ENCODE measurements at regions not wholly inside any gene's neighbourhood (a gene's known extent, or its start where the extent isn't known, plus 50 kb on each side); places are given as distances from the start of the nearest gene placed in this dataset.
"Not testable (repeated sequence)": the region's sequence is repeated elsewhere in the genome, so short reads cannot be mapped to it uniquely, and the experiment has no call there.

DNA sequence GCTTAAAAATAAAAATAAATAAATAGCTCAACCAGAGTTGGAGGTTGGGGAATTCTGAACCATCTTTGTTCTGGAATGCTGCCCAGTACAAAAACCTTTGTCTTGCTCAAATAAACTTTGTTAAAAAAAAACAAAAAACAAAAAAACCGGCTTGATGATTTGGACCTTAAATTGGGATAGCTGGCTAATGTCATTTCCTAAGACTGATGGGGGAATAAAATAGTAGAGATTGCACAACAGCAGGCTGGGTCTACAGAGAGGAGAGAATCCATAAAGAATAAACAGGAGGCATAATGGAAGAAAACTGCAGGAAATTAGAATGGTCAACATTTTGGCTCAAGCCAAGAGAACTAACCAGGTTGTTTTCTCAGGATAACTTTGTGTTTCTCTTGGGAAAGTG is 370.9 kb downstream of the AEBP2 start:
- DNase-seq (ENCODE audit: low read depth, low spot score): no peak
- no peak overlapping the region for H3K4me3 ChIP-seq (ENCODE audit: low read depth, low read length)
- ChIA-PET POLR2A (no interaction called here), CTCF (no interaction called here)
- TF ChIP-seq, protein P1, sequence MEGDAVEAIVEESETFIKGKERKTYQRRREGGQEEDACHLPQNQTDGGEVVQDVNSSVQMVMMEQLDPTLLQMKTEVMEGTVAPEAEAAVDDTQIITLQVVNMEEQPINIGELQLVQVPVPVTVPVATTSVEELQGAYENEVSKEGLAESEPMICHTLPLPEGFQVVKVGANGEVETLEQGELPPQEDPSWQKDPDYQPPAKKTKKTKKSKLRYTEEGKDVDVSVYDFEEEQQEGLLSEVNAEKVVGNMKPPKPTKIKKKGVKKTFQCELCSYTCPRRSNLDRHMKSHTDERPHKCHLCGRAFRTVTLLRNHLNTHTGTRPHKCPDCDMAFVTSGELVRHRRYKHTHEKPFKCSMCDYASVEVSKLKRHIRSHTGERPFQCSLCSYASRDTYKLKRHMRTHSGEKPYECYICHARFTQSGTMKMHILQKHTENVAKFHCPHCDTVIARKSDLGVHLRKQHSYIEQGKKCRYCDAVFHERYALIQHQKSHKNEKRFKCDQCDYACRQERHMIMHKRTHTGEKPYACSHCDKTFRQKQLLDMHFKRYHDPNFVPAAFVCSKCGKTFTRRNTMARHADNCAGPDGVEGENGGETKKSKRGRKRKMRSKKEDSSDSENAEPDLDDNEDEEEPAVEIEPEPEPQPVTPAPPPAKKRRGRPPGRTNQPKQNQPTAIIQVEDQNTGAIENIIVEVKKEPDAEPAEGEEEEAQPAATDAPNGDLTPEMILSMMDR (IDR thresholded peaks at IDR 0.05; ENCODE audit: insufficient read depth, low read length, missing control alignments): no peak

DNA sequence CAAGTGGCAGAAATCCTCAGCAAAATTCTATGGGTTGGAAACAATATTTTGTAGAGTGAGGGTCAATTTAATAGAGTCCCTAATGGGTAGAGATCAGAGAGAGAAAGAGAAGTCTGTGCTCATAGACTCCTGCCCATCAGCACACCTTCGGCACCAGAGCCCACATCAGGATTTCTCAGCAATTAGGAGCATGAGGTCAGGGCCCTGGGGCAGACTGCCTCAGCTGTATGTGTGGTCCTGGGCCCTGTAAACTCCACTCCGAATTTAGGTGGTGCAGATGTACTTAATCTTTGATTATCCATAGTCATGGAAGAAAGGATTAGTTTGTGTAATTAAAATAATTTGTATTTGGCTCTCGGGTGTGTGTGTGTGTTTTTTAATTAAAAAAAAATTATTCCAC is 372.6 kb downstream of the AEBP2 start:
- no peak overlapping the region for H3K4me3 ChIP-seq (ENCODE audit: low read depth, low read length)
- TF ChIP-seq, protein P1 (IDR thresholded peaks at IDR 0.05; ENCODE audit: insufficient read depth, low read length, missing control alignments): no peak
- no peak for DNase-seq (ENCODE audit: low read depth, low spot score)
- CTCF ChIA-PET: interaction anchor here (1.0 kb wide), 1 partner anchor 54 kb away, joined by 3 read pairs; no protein-coding TSS in a partner anchor
- POLR2A ChIA-PET: no interaction called here

DNA sequence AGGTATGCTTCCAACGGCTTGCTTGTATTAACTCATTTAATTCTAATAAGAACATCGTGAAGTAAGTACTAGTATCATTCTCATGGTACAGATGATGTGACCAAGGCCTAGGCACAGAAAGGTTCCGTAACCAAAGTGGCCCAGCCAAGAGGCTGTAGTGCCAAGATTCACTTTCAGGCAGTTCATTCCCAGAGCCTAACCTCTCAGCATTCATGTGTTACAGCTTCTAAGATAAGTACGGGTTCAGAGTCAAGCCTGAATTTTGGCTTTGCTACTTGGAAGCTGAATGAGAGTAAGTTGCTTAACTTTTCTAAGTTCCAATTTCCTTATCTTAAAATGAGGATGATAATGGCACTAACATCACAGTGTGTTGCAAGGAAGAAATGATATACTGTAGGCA is 379.9 kb downstream of the AEBP2 start:
- TF ChIP-seq, protein P1 (IDR thresholded peaks at IDR 0.05; ENCODE audit: insufficient read depth, low read length, missing control alignments): no peak
- CTCF ChIA-PET: no interaction called here
- POLR2A ChIA-PET: no interaction called here
- no peak overlapping the region for H3K4me3 ChIP-seq (ENCODE audit: low read depth, low read length)
- DNase-seq (ENCODE audit: low read depth, low spot score): no peak

DNA sequence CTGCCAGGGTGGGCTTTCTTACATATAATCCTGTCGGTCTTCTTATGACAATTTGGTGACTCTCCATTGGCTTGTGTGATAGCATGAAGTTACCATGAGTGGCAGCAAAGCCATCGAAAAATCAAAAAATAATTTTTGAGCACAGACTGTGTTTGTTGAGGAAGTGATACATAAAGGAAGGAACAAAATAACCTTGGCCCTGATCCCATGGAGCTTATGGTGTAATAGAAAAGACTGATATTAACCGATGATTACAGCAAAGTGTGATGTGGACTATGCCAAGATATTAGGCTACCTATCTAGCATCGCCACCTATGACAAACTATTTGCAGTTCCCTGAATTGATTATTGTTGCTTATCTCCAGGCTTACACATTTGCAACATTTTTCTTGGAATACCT is 383.2 kb downstream of the AEBP2 start:
- ChIA-PET POLR2A (no interaction called here), CTCF (no interaction called here)
- no peak for DNase-seq (ENCODE audit: low read depth, low spot score)
- H3K4me3 ChIP-seq (ENCODE audit: low read depth, low read length): no peak overlapping the region
- TF ChIP-seq, protein P1 (IDR thresholded peaks at IDR 0.05; ENCODE audit: insufficient read depth, low read length, missing control alignments): no peak

DNA sequence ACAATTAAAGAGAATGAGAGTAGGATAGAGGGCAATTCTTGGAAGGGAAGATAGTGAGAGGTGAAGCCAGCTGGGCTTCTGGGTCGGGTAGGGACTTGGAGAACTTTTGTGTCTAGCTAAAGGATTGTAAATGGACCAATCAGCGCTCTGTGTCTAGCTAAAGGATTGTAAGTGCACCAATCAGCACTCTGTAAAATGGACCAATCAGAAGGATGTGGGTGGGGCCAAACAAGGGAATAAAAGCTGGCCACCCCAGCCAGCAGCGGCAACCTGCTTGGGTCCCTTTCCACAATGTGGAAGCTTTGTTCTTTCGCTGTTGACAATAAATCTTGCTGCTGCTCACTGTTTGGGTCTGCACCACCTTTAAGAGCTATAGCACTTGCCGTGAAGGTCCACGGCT is 384.0 kb downstream of the AEBP2 start:
- POLR2A ChIA-PET; CTCF ChIA-PET; DNase-seq (ENCODE audit: low read depth, low spot score); H3K4me3 ChIP-seq (ENCODE audit: low read depth, low read length): not testable (repeated sequence)

DNA sequence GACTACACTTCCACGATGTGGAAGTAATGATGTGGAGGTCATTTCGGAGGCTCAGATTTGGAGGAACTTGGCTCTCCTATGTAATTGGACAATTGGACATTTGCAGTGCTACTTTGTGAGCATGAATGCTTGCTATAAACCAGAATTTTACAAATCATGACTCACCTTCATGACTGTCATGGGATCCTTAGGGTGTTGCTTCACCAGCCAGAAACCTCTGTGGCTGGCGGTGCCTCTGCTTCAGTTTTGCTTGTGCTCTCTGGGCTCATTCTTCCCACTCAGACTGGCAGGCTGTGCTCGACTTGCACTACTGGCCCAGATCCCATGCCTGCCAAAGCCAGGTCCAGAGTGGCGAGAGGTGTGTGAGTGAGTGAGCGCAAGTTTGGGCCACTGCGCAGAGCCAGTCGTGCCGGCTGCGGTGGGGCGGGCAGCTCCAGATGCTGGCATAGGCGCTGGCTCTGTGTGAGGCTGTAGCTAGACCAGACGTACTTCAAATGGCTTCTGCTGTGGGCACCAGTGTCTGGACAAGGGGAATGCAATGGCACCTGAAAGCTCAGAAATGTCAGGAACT is 387.8 kb downstream of the AEBP2 start:
- ChIA-PET CTCF (no interaction called here), POLR2A (no interaction called here)
- no peak for DNase-seq (ENCODE audit: low read depth, low spot score)
- no peak overlapping the region for H3K4me3 ChIP-seq (ENCODE audit: low read depth, low read length)
- TF ChIP-seq, protein P1 (IDR thresholded peaks at IDR 0.05; ENCODE audit: insufficient read depth, low read length, missing control alignments): no peak

DNA sequence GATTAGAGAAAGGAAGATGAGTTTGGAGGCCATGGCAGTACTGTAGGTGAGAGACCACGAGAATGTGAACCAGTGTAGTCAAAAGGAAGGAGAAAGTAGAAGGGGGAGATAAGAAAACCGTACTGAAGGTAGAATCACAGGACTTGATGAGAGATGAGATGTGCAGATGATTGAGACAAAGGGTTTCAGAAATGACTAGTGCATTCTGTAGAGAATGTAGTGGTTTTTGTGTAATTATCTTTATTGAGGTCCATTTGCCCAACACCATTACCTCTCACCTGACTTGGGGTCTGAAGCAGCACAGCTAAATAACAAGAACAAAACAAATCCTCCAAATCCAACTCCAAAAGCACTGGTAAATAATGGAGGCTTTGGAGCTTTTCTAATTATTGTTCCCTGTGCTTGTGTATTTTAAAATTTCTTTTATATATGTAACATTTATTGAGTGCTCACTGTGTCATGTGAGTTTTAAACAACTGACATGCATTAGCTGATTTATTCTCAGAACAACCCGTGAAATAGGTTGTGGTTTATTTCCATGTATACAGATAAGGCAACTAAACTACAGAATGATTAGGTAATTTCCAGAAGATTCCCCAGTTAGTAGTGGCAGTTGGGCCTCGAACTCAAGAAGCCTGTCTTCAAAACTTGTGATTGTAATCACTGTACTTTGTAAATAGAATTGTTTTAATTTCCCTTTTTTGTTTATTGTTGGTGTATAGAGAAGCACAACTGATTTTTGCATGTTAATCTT is 390.0 kb downstream of the AEBP2 start:
- POLR2A ChIA-PET: no interaction called here
- TF ChIP-seq, protein P1 (IDR thresholded peaks at IDR 0.05; ENCODE audit: insufficient read depth, low read length, missing control alignments): no peak
- CTCF ChIA-PET: no interaction called here
- no peak for DNase-seq (ENCODE audit: low read depth, low spot score)
- no peak overlapping the region for H3K4me3 ChIP-seq (ENCODE audit: low read depth, low read length)
